H1 (cell line): ENCODE measurements at regions not wholly inside any gene's neighbourhood (a gene's known extent, or its start where the extent isn't known, plus 50 kb on each side); places are given as distances from the start of the nearest gene placed in this dataset.

Experiments
- RFX5 ChIP-seq: IDR thresholded peaks from 2 replicates; pipeline ENCODE4 v1.6.1; 2011; ENCODE audit warnings: low read depth, low read length, improper control_type of control experiment, borderline replicate concordance
- TF ChIP-seq, protein P1 (sequence below): fragments of 300-600 bp; sonication (generic); IDR thresholded peaks from 2 replicates; pipeline ENCODE4 v1.7.1; 2012; ENCODE audit warnings: low read length, moderate library complexity, mild to moderate bottlenecking, inconsistent platforms; ENCODE audit not compliant: insufficient replicate concordance

DNA sequence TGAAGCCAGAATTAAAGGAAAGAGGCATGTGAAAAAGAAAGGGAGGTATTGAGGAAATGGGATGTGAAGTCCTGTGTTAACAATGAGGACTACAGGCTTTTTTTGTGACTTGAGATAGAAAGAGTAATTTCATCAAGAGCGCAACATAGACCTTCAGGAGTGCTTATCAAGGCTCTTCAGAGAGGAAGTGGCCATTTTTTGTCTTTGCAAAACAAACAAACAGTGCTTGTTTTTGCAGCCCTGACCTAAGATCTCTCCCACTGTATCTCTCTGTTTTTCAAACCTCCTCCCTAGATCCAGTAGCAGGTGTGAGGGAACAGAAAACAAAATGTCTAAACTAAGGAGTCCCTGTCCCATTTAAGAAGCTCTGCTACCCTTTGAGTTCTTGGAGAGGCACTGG is 710.3 kb upstream of the MARCKS start (continued):
- TF ChIP-seq, protein P1, sequence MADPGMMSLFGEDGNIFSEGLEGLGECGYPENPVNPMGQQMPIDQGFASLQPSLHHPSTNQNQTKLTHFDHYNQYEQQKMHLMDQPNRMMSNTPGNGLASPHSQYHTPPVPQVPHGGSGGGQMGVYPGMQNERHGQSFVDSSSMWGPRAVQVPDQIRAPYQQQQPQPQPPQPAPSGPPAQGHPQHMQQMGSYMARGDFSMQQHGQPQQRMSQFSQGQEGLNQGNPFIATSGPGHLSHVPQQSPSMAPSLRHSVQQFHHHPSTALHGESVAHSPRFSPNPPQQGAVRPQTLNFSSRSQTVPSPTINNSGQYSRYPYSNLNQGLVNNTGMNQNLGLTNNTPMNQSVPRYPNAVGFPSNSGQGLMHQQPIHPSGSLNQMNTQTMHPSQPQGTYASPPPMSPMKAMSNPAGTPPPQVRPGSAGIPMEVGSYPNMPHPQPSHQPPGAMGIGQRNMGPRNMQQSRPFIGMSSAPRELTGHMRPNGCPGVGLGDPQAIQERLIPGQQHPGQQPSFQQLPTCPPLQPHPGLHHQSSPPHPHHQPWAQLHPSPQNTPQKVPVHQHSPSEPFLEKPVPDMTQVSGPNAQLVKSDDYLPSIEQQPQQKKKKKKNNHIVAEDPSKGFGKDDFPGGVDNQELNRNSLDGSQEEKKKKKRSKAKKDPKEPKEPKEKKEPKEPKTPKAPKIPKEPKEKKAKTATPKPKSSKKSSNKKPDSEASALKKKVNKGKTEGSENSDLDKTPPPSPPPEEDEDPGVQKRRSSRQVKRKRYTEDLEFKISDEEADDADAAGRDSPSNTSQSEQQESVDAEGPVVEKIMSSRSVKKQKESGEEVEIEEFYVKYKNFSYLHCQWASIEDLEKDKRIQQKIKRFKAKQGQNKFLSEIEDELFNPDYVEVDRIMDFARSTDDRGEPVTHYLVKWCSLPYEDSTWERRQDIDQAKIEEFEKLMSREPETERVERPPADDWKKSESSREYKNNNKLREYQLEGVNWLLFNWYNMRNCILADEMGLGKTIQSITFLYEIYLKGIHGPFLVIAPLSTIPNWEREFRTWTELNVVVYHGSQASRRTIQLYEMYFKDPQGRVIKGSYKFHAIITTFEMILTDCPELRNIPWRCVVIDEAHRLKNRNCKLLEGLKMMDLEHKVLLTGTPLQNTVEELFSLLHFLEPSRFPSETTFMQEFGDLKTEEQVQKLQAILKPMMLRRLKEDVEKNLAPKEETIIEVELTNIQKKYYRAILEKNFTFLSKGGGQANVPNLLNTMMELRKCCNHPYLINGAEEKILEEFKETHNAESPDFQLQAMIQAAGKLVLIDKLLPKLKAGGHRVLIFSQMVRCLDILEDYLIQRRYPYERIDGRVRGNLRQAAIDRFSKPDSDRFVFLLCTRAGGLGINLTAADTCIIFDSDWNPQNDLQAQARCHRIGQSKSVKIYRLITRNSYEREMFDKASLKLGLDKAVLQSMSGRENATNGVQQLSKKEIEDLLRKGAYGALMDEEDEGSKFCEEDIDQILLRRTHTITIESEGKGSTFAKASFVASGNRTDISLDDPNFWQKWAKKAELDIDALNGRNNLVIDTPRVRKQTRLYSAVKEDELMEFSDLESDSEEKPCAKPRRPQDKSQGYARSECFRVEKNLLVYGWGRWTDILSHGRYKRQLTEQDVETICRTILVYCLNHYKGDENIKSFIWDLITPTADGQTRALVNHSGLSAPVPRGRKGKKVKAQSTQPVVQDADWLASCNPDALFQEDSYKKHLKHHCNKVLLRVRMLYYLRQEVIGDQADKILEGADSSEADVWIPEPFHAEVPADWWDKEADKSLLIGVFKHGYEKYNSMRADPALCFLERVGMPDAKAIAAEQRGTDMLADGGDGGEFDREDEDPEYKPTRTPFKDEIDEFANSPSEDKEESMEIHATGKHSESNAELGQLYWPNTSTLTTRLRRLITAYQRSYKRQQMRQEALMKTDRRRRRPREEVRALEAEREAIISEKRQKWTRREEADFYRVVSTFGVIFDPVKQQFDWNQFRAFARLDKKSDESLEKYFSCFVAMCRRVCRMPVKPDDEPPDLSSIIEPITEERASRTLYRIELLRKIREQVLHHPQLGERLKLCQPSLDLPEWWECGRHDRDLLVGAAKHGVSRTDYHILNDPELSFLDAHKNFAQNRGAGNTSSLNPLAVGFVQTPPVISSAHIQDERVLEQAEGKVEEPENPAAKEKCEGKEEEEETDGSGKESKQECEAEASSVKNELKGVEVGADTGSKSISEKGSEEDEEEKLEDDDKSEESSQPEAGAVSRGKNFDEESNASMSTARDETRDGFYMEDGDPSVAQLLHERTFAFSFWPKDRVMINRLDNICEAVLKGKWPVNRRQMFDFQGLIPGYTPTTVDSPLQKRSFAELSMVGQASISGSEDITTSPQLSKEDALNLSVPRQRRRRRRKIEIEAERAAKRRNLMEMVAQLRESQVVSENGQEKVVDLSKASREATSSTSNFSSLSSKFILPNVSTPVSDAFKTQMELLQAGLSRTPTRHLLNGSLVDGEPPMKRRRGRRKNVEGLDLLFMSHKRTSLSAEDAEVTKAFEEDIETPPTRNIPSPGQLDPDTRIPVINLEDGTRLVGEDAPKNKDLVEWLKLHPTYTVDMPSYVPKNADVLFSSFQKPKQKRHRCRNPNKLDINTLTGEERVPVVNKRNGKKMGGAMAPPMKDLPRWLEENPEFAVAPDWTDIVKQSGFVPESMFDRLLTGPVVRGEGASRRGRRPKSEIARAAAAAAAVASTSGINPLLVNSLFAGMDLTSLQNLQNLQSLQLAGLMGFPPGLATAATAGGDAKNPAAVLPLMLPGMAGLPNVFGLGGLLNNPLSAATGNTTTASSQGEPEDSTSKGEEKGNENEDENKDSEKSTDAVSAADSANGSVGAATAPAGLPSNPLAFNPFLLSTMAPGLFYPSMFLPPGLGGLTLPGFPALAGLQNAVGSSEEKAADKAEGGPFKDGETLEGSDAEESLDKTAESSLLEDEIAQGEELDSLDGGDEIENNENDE, result no peak
- no peak for TF ChIP-seq RFX5
